HepG2 (cell line): ENCODE measurements at regions not wholly inside any gene's neighbourhood (a gene's known extent, or its start where the extent isn't known, plus 50 kb on each side); places are given as distances from the start of the nearest gene placed in this dataset.

ENCODE experiments used
- CTCF ChIP-seq: sonication (generic); formaldehyde crosslinking; IDR thresholded peaks from 2 replicates; pipeline ENCODE4 v1.5.0; 2020; ENCODE audit warnings: mild to moderate bottlenecking, missing genetic modification reagents, moderate library complexity
- ELK4 ChIP-seq: sonication (generic); formaldehyde crosslinking; IDR thresholded peaks from 2 replicates; pipeline ENCODE4 v1.9.0; 2021; ENCODE audit warnings: missing genetic modification reagents, borderline replicate concordance
- ETS1 ChIP-seq: sonication (generic); formaldehyde crosslinking; IDR thresholded peaks from 2 replicates; pipeline ENCODE4 v1.4.0; 2020; ENCODE audit warnings: missing genetic modification reagents
- MEF2D ChIP-seq: sonication (generic); formaldehyde crosslinking; IDR thresholded peaks from 2 replicates; pipeline ENCODE4 v1.5.1; 2020; ENCODE audit warnings: mild to moderate bottlenecking, missing genetic modification reagents
- PATZ1 ChIP-seq: sonication (generic); formaldehyde crosslinking; IDR thresholded peaks from 2 replicates; pipeline ENCODE4 v1.4.0; 2020; ENCODE audit warnings: missing genetic modification reagents
- POLR2A ChIP-seq, 2 experiments: IDR thresholded peaks; 2 replicates each; pipeline ENCODE4 v1.6.1; 2011; ENCODE audit warnings: low read depth in 2 of 2, low read length in 2 of 2, mild to moderate bottlenecking in 1 of 2, moderate library complexity in 1 of 2; ENCODE audit not compliant: insufficient read depth in 1 of 2
- ZNF646 ChIP-seq: sonication (generic); formaldehyde crosslinking; IDR thresholded peaks from 2 replicates; pipeline ENCODE4 v1.9.0; 2021; ENCODE audit warnings: mild to moderate bottlenecking, missing genetic modification reagents

- TF ChIP-seq MEF2D (CRISPR knock-in tag) = no peak
- TF ChIP-seq PATZ1 (CRISPR knock-in tag) = no peak
- no peak for TF ChIP-seq POLR2A (IDR thresholded peaks at IDR 0.05; ENCODE audit: insufficient read depth in 1 of 2, low read depth in 2 of 2, low read length in 2 of 2)
- TF ChIP-seq ELK4 (CRISPR knock-in tag) = no peak
- TF ChIP-seq CTCF = no peak
- TF ChIP-seq ETS1 = no peak
- TF ChIP-seq ZNF646 (CRISPR knock-in tag) = no peak
These were observed 74.1 kb upstream of the KRAS start for GRCh38 chr12:25324861-25325260.
